HCT116 (cell line): ENCODE measurements at regions not wholly inside any gene's neighbourhood (a gene's known extent, or its start where the extent isn't known, plus 50 kb on each side); places are given as distances from the start of the nearest gene placed in this dataset.

ENCODE experiments used
- ATAC-seq: fragments of 200-7000 bp; cut with Tn5 transposase; 2 replicates; pipeline ENCODE4 v1.9.1; 2020; ENCODE audit warnings: mild to moderate bottlenecking, moderate library complexity
- BruUV-seq: library from RNA; stranded (reverse); fragments of 400-500 nt; replicated peaks from 2 replicates; lab custom pipeline; 2021; lab: Mats Ljungman, UMichigan
- CTCF ChIA-PET: fragments of 300-600 bp; sonication (Branson Sonifier 250); formaldehyde crosslinking; loops from one replicate; lab custom pipeline; 2021; ENCODE audit warnings: antibody characterized with exemption; lab: Charles Lee
- POLR2A ChIA-PET: fragments of 300-600, 350-600 bp; sonication (Branson Sonifier 250); formaldehyde crosslinking; loops from one replicate; lab custom pipeline; 2021; ENCODE audit warnings: antibody characterized with exemption; lab: Charles Lee
- RAD21 ChIA-PET, 2 experiments: fragments of 300-600 bp; sonication (Branson Sonifier 250); formaldehyde crosslinking; loops; one replicate each; lab custom pipeline; 2023; ENCODE audit warnings: low total read pairs in 2 of 2; ENCODE audit not compliant: uncharacterized antibody in 2 of 2, unreplicated experiment in 2 of 2, low non-redundant PET in 1 of 2; lab: Charles Lee
- DNase-seq: peaks from one replicate; pipeline ENCODE4 v3.0.0-alpha.2; 2010; ENCODE audit warnings: low read depth, low spot score
- H2AFZ ChIP-seq: fragments of 200-600 bp; shearing (Covaris generic), sonication (generic); 2 replicates; pipeline ENCODE4 v1.6.1; 2017; ENCODE audit warnings: low read depth, mixed run types, mixed read lengths, antibody characterized with exemption, low read length; ENCODE audit not compliant: poor library complexity, severe bottlenecking
- H3K27ac ChIP-seq: 2 replicates; pipeline ENCODE4 v1.5.1; 2012; ENCODE audit warnings: low read depth, low read length
- H3K27me3 ChIP-seq: fragments of 200-600 bp; sonication (generic); 2 replicates; pipeline ENCODE4 v1.6.1; 2016; ENCODE audit warnings: mixed run types, low read length, mixed read lengths; ENCODE audit not compliant: insufficient read depth
- H3K36me3 ChIP-seq, 2 experiments: fragments of 200-500 bp in 1 of 2; fragments of 200-600 bp in 1 of 2; sonication (Bioruptor generic) in 1 of 2; sonication (generic) in 1 of 2; 2 replicates each; pipeline versions ENCODE4 v1.5.1 to v1.6.1; 2014 to 2016; ENCODE audit warnings: low read length in 2 of 2, inconsistent platforms in 1 of 2, mixed read lengths in 1 of 2, mixed run types in 1 of 2; ENCODE audit not compliant: insufficient read depth in 2 of 2, control insufficient read depth in 1 of 2
- H3K4me1 ChIP-seq, 2 experiments: fragments of 200-600 bp in 1 of 2; sonication (generic) in 1 of 2; 2 replicates each; pipeline versions ENCODE4 v1.5.1 to v1.6.1; 2012 to 2017; ENCODE audit warnings: low read length in 2 of 2, inconsistent platforms in 1 of 2, mild to moderate bottlenecking in 1 of 2, mixed read lengths in 1 of 2, mixed run types in 1 of 2, moderate library complexity in 1 of 2; ENCODE audit not compliant: insufficient read depth in 2 of 2, control insufficient read depth in 1 of 2
- H3K4me2 ChIP-seq: fragments of 200-600 bp; sonication (generic); 2 replicates; pipeline ENCODE4 v1.6.1; 2017; ENCODE audit warnings: mixed run types, low read length, mixed read lengths
- H3K4me3 ChIP-seq, 2 experiments: fragments of 200-600 bp in 1 of 2; sonication (generic) in 1 of 2; replicated peaks in 1 of 2; 2 replicates each; pipeline ENCODE4 v1.5.1; 2011 to 2016; ENCODE audit warnings: low read length in 2 of 2, control low read depth in 1 of 2, low read depth in 1 of 2, mild to moderate bottlenecking in 1 of 2, mixed read lengths in 1 of 2, mixed run types in 1 of 2
- H3K79me2 ChIP-seq: fragments of 200-600 bp; sonication (generic); 2 replicates; pipeline ENCODE4 v1.6.1; 2017; ENCODE audit warnings: mild to moderate bottlenecking, mixed run types, low read length, moderate library complexity, mixed read lengths; ENCODE audit not compliant: insufficient read depth
- H3K9ac ChIP-seq: fragments of 200-600 bp; sonication (generic); 2 replicates; pipeline ENCODE4 v1.6.1; 2016; ENCODE audit warnings: low read length, mixed read lengths
- H3K9me2 ChIP-seq: fragments of 200-600 bp; sonication (generic), shearing (Covaris generic); 2 replicates; pipeline ENCODE4 v1.6.1; 2017; ENCODE audit warnings: mixed run types, mild to moderate bottlenecking, moderate library complexity; ENCODE audit not compliant: insufficient read depth
- H3K9me3 ChIP-seq, 2 experiments: fragments of 200-500 bp in 1 of 2; fragments of 200-600 bp in 1 of 2; sonication (Bioruptor generic) in 1 of 2; sonication (generic) in 1 of 2; 2 replicates each; pipeline ENCODE4 v1.6.1; 2014 to 2017; ENCODE audit warnings: low read length in 2 of 2, mixed read lengths in 2 of 2, inconsistent platforms in 1 of 2, low read depth in 1 of 2, mild to moderate bottlenecking in 1 of 2, mixed run types in 1 of 2, moderate library complexity in 1 of 2; ENCODE audit not compliant: control insufficient read depth in 1 of 2, insufficient read depth in 1 of 2
- H4K20me1 ChIP-seq: fragments of 200-600 bp; sonication (generic), shearing (Covaris generic); 2 replicates; pipeline ENCODE4 v1.6.1; 2017; ENCODE audit warnings: mixed run types, mild to moderate bottlenecking, moderate library complexity; ENCODE audit not compliant: insufficient read depth
- CBX3 ChIP-seq: IDR thresholded peaks from 2 replicates; pipeline ENCODE4 v1.6.1; 2012; ENCODE audit warnings: low read depth
- CEBPB ChIP-seq: IDR thresholded peaks from 2 replicates; pipeline ENCODE4 v1.6.1; 2012; ENCODE audit warnings: low read depth
- FOSL1 ChIP-seq: IDR thresholded peaks from 2 replicates; pipeline ENCODE4 v1.6.1; 2012; ENCODE audit warnings: low read depth
- JUND ChIP-seq: IDR thresholded peaks from 2 replicates; pipeline ENCODE4 v1.6.1; 2012
- POLR2A ChIP-seq: IDR thresholded peaks from 2 replicates; pipeline ENCODE4 v1.7.0; 2011; ENCODE audit warnings: borderline replicate concordance; ENCODE audit not compliant: insufficient read depth, insufficient read length; ENCODE audit errors: extremely low read depth
- POLR2AphosphoS5 ChIP-seq: IDR thresholded peaks from 2 replicates; pipeline ENCODE4 v1.6.1; 2011; ENCODE audit warnings: mild to moderate bottlenecking, low read depth, low read length, moderate library complexity
- SIN3A ChIP-seq: IDR thresholded peaks from 2 replicates; pipeline ENCODE4 v1.6.1; 2012; ENCODE audit warnings: low read depth
- SP1 ChIP-seq: IDR thresholded peaks from 2 replicates; pipeline ENCODE4 v1.6.1; 2012; ENCODE audit warnings: low read depth
- YY1 ChIP-seq: IDR thresholded peaks from 2 replicates; pipeline ENCODE4 v1.6.1; 2011; ENCODE audit warnings: low read length, low read depth, moderate library complexity, mild to moderate bottlenecking; ENCODE audit not compliant: insufficient replicate concordance; ENCODE audit errors: extremely low read depth
- ZFX ChIP-seq: fragments of 450-650 bp; IDR thresholded peaks from 2 replicates; pipeline ENCODE4 v1.6.1; 2017
- ZNF274 ChIP-seq: fragments of 200-500 bp; sonication (Bioruptor generic); IDR thresholded peaks from 2 replicates; pipeline ENCODE4 v1.6.1; 2014; ENCODE audit warnings: mild to moderate bottlenecking, low read depth, low read length, inconsistent platforms
- intact Hi-C: fragments of 100-400 bp; cut with micrococcal nuclease; formaldehyde crosslinking; loops from 2 replicates; pipeline ENCODE4 v1.10.0; 2022
- TF ChIP-seq, protein P1 (sequence below), 3 experiments: fragments of 200-600 bp in 1 of 3; sonication (generic) in 1 of 3; IDR thresholded peaks in 2 of 3; conservative IDR thresholded peaks in 1 of 3; 2 replicates each; pipeline ENCODE4 v1.5.1; 2012 to 2017; ENCODE audit warnings: low read depth in 2 of 3, low read length in 2 of 3, antibody characterized with exemption in 1 of 3, borderline replicate concordance in 1 of 3, control low read depth in 1 of 3, mild to moderate bottlenecking in 1 of 3, mixed read lengths in 1 of 3, mixed run types in 1 of 3, moderate library complexity in 1 of 3; ENCODE audit not compliant: insufficient read depth in 1 of 3
- TF ChIP-seq, protein P2 (sequence below): IDR thresholded peaks from 2 replicates; pipeline ENCODE4 v1.6.1; 2012; ENCODE audit warnings: low read depth

DNA sequence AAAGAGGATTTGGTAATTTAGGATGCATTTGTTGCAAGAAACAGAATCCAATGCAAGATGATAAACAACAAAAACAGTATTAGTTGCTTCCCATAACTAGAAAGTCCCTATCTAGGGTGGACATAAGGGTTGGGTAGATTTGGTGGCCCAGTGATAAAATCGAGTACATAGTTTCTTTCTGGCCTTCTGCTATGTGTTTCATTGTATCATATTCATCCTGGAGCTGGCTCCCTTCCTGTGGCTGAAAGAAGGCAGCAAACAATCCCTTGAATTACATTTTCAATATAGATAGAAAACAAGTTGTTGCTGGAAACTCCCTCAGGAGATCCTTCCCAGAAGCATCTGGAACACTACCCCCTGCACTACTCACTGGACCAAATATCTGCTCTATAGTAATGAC lies 135.1 kb downstream of the ID4 start:
- no peak overlapping the region for H3K4me3 ChIP-seq
- no peak overlapping the region for H3K9ac ChIP-seq
- BruUV-seq = no TSS peak
- no peaks in the 10 kb centered on the region for H3K36me3 ChIP-seq
- ChIA-PET RAD21 (no interaction called here), CTCF (no interaction called here), POLR2A (no interaction called here)
- DNase-seq (no peak), ATAC-seq (no peak)
- H3K4me1 ChIP-seq = no peaks in the 10 kb centered on the region
- no peaks in the 10 kb centered on the region for H3K79me2 ChIP-seq
- no peaks in the 10 kb centered on the region for H3K9me2 ChIP-seq
- intact Hi-C loops = no loop called here
- H2AFZ ChIP-seq = no peak overlapping the region
- TF ChIP-seq CBX3 (no peak), JUND (no peak), ZFX (no peak), SIN3A (no peak), POLR2AphosphoS5 (no peak), FOSL1 (no peak), YY1 (no peak), POLR2A (no peak), CEBPB (no peak), ZNF274 (no peak), SP1 (no peak)
- TF ChIP-seq, protein P1, sequence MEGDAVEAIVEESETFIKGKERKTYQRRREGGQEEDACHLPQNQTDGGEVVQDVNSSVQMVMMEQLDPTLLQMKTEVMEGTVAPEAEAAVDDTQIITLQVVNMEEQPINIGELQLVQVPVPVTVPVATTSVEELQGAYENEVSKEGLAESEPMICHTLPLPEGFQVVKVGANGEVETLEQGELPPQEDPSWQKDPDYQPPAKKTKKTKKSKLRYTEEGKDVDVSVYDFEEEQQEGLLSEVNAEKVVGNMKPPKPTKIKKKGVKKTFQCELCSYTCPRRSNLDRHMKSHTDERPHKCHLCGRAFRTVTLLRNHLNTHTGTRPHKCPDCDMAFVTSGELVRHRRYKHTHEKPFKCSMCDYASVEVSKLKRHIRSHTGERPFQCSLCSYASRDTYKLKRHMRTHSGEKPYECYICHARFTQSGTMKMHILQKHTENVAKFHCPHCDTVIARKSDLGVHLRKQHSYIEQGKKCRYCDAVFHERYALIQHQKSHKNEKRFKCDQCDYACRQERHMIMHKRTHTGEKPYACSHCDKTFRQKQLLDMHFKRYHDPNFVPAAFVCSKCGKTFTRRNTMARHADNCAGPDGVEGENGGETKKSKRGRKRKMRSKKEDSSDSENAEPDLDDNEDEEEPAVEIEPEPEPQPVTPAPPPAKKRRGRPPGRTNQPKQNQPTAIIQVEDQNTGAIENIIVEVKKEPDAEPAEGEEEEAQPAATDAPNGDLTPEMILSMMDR (IDR thresholded peaks at IDR 0.05 in 2 of 3, conservative IDR thresholded peaks at IDR 0.05 in 1 of 3; ENCODE audit: borderline replicate concordance in 1 of 3, insufficient read depth in 1 of 3, low read depth in 2 of 3, low read length in 2 of 3) = no peak
- TF ChIP-seq, protein P2, sequence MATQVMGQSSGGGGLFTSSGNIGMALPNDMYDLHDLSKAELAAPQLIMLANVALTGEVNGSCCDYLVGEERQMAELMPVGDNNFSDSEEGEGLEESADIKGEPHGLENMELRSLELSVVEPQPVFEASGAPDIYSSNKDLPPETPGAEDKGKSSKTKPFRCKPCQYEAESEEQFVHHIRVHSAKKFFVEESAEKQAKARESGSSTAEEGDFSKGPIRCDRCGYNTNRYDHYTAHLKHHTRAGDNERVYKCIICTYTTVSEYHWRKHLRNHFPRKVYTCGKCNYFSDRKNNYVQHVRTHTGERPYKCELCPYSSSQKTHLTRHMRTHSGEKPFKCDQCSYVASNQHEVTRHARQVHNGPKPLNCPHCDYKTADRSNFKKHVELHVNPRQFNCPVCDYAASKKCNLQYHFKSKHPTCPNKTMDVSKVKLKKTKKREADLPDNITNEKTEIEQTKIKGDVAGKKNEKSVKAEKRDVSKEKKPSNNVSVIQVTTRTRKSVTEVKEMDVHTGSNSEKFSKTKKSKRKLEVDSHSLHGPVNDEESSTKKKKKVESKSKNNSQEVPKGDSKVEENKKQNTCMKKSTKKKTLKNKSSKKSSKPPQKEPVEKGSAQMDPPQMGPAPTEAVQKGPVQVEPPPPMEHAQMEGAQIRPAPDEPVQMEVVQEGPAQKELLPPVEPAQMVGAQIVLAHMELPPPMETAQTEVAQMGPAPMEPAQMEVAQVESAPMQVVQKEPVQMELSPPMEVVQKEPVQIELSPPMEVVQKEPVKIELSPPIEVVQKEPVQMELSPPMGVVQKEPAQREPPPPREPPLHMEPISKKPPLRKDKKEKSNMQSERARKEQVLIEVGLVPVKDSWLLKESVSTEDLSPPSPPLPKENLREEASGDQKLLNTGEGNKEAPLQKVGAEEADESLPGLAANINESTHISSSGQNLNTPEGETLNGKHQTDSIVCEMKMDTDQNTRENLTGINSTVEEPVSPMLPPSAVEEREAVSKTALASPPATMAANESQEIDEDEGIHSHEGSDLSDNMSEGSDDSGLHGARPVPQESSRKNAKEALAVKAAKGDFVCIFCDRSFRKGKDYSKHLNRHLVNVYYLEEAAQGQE = no peak
- peaks cover 9% of the 10 kb centered on the region; the same call in 1 of the 2 replicates for H3K27me3 ChIP-seq
- no peak overlapping the region for H3K27ac ChIP-seq
- H3K9me3 ChIP-seq = no peaks in the 10 kb centered on the region
- H4K20me1 ChIP-seq = no peaks in the 10 kb centered on the region
- no peak overlapping the region for H3K4me2 ChIP-seq
